K562 (cell line): ENCODE measurements at regions not wholly inside any gene's neighbourhood (a gene's known extent, or its start where the extent isn't known, plus 50 kb on each side); places are given as distances from the start of the nearest gene placed in this dataset.

Experiments
- ATAC-seq: fragments of 200-7000 bp; cut with Tn5 transposase; 3 replicates; pipeline ENCODE4 v1.9.1; 2020; ENCODE audit warnings: moderate library complexity
- BruUV-seq: library from RNA; stranded (reverse); fragments of 400-500 nt; replicated peaks from 2 replicates; lab custom pipeline; 2021; lab: Mats Ljungman, UMichigan
- CTCF ChIA-PET: fragments of 300-600 bp; formaldehyde crosslinking; extraction: SDS; loops from one replicate; lab custom pipeline; 2021; ENCODE audit warnings: low intra/inter-chr PET ratio; lab: Yijun Ruan, JAX
- POLR2A ChIA-PET: fragments of 300-600, 350-650 bp; sonication (Branson Sonifier 250); formaldehyde crosslinking; extraction: SDS; loops from one replicate; lab custom pipeline; 2021; ENCODE audit warnings: antibody characterized with exemption, inconsistent platforms; lab: Yijun Ruan, JAX
- DNase-seq, 4 experiments: peaks; one replicate each; pipeline versions ENCODE4 v3.0.0 to v3.0.0-alpha.2; 2011 to 2018; ENCODE audit warnings: low spot score in 3 of 4, mixed read lengths in 3 of 4; ENCODE audit errors: extremely low read depth in 1 of 4
- FAIRE-seq: peaks from 2 replicates; lab custom pipeline; 2011; peaks lifted over from hg19 to GRCh38; lab: Jason Lieb, UNC
- H2AFZ ChIP-seq: 2 replicates; pipeline ENCODE4 v1.6.0; 2011; ENCODE audit warnings: low read depth, low read length, control low read depth, inconsistent platforms
- H3K27ac ChIP-seq: fragments of 200-600 bp; 3 replicates; pipeline ENCODE4 v1.8.0; 2011; ENCODE audit warnings: low read depth, mild to moderate bottlenecking, control low read depth, inconsistent platforms, low read length, moderate library complexity, mixed read lengths; ENCODE audit errors: extremely low read depth
- H3K27me3 ChIP-seq, 2 experiments: fragments of 300-600 bp in 1 of 2; 2 replicates in 1 of 2; 3 replicates in 1 of 2; pipeline versions ENCODE4 v1.6.0 to v1.8.0; 2011; ENCODE audit warnings: inconsistent platforms in 2 of 2, low read length in 2 of 2, mild to moderate bottlenecking in 1 of 2, mixed read lengths in 1 of 2, moderate library complexity in 1 of 2; ENCODE audit not compliant: control insufficient read depth in 2 of 2, insufficient read depth in 2 of 2
- H3K36me3 ChIP-seq: fragments of 300-600 bp; 3 replicates; pipeline ENCODE4 v1.8.0; 2011; ENCODE audit warnings: mild to moderate bottlenecking, low read length, inconsistent platforms; ENCODE audit not compliant: control insufficient read depth, insufficient read depth
- H3K4me1 ChIP-seq, 2 experiments: fragments of 200-600 bp in 1 of 2; replicated peaks in 1 of 2; 2 replicates in 1 of 2; 3 replicates in 1 of 2; pipeline versions ENCODE4 v1.5.1 to v1.8.0; 2011; ENCODE audit warnings: inconsistent platforms in 2 of 2, low read length in 2 of 2, mild to moderate bottlenecking in 1 of 2, mixed read lengths in 1 of 2, moderate library complexity in 1 of 2; ENCODE audit not compliant: control insufficient read depth in 2 of 2, insufficient read depth in 2 of 2
- H3K4me2 ChIP-seq: 2 replicates; pipeline ENCODE4 v1.6.1; 2011; ENCODE audit warnings: low read length, control low read depth, inconsistent platforms, mixed read lengths; ENCODE audit not compliant: insufficient read depth
- H3K4me3 ChIP-seq: fragments of 200-600 bp; sonication (generic), shearing (Covaris generic); 2 replicates; pipeline ENCODE4 v1.5.1; 2016; ENCODE audit warnings: control low read depth, inconsistent platforms
- H3K79me2 ChIP-seq: fragments of 200-600 bp; 3 replicates; pipeline ENCODE4 v1.8.0; 2011; ENCODE audit warnings: low read length, inconsistent platforms; ENCODE audit not compliant: control insufficient read depth, insufficient read depth
- H3K9ac ChIP-seq, 2 experiments: 2 replicates each; pipeline versions ENCODE4 v1.6.0 to v1.6.1; 2011; ENCODE audit warnings: low read depth in 2 of 2, low read length in 2 of 2, control low read depth in 1 of 2, inconsistent platforms in 1 of 2, mild to moderate bottlenecking in 1 of 2, mixed read lengths in 1 of 2; ENCODE audit not compliant: insufficient read depth in 1 of 2
- H3K9me1 ChIP-seq: one replicate; pipeline ENCODE4 v1.6.0; 2011; ENCODE audit warnings: inconsistent platforms, mild to moderate bottlenecking, low read length, moderate library complexity; ENCODE audit not compliant: control insufficient read depth, insufficient read depth
- H3K9me3 ChIP-seq: replicated peaks from 2 replicates; pipeline ENCODE4 v1.5.1; 2011; ENCODE audit warnings: low read depth, low read length, inconsistent platforms; ENCODE audit not compliant: control insufficient read depth, insufficient read depth
- H4K20me1 ChIP-seq: replicated peaks from 2 replicates; pipeline ENCODE4 v1.6.1; 2011; ENCODE audit warnings: low read length, inconsistent platforms, mixed read lengths; ENCODE audit not compliant: control insufficient read depth, insufficient read depth
- DNMT1 ChIP-seq: fragments of 450-650 bp; IDR thresholded peaks from 2 replicates; pipeline ENCODE4 v1.6.1; 2016; ENCODE audit warnings: antibody characterized with exemption, mild to moderate bottlenecking
- JUN ChIP-seq, 2 experiments: sonication (generic) in 1 of 2; formaldehyde crosslinking in 1 of 2; IDR thresholded peaks; 2 replicates each; pipeline versions ENCODE4 v1.6.1 to v1.8.0; 2012 to 2022; ENCODE audit warnings: borderline replicate concordance in 2 of 2, mild to moderate bottlenecking in 2 of 2, improper control_type of control experiment in 1 of 2, low read depth in 1 of 2, low read length in 1 of 2, missing genetic modification reagents in 1 of 2
- NEUROD1 ChIP-seq: fragments of 150-350 bp; IDR thresholded peaks from 2 replicates; pipeline ENCODE4 v1.6.1; 2014; ENCODE audit warnings: borderline replicate concordance, low read length, low read depth; ENCODE audit not compliant: partially characterized antibody
- PHF21A ChIP-seq: fragments of 450-650 bp; IDR thresholded peaks from 2 replicates; pipeline ENCODE4 v1.6.1; 2017; ENCODE audit warnings: low read depth, borderline replicate concordance
- PML ChIP-seq: IDR thresholded peaks from 2 replicates; pipeline ENCODE4 v1.6.1; 2012; ENCODE audit warnings: low read length, inconsistent platforms
- PTTG1 ChIP-seq: fragments of 450-650 bp; IDR thresholded peaks from 2 replicates; pipeline ENCODE4 v1.6.1; 2016; ENCODE audit warnings: low read depth, mild to moderate bottlenecking, missing genetic modification characterization, missing compliant biosample characterization
- SMARCE1 ChIP-seq: fragments of 450-650 bp; IDR thresholded peaks from 2 replicates; pipeline ENCODE4 v1.7.1; 2016; ENCODE audit warnings: mild to moderate bottlenecking
- STAT5B ChIP-seq: fragments of 250-450 bp; sonication (Bioruptor Pico); IDR thresholded peaks from 2 replicates; pipeline ENCODE4 v1.8.0; 2021; ENCODE audit warnings: mild to moderate bottlenecking, inconsistent platforms
- ZNF766 ChIP-seq: fragments of 200-800 bp; sonication (Bioruptor generic); conservative IDR thresholded peaks from 2 replicates; pipeline ENCODE4 v1.6.1; 2016; ENCODE audit warnings: missing genetic modification characterization, missing compliant biosample characterization
- WGBS: fragments of 100-300 bp; shearing (Covaris generic); methylation state at CpG from one replicate; pipeline ENCODE4 v1.1.6; 2016; ENCODE audit warnings: low coverage, mixed read lengths; ENCODE audit not compliant: insufficient coverage; ENCODE audit errors: missing lambda C conversion rate; 5-methylcytosine and 5-hydroxymethylcytosine counted together
- in situ Hi-C: fragments of 300-500 bp; cut with MboI; formaldehyde crosslinking; loops from 4 replicates; pipeline ENCODE4 v1.15.0; 2018; ENCODE audit warnings: inconsistent platforms, mixed read lengths
- intact Hi-C: fragments of 100-400 bp; cut with micrococcal nuclease; formaldehyde crosslinking; loops from 2 replicates; pipeline ENCODE4 v1.14.2; 2022
- TF ChIP-seq, protein P1 (sequence below): fragments of 450-650 bp; formaldehyde crosslinking; IDR thresholded peaks from 2 replicates; pipeline ENCODE4 v1.4.0; 2020; ENCODE audit warnings: mild to moderate bottlenecking, moderate library complexity
- TF ChIP-seq, protein P2 (sequence below): fragments of 450-650 bp; IDR thresholded peaks from 2 replicates; pipeline ENCODE4 v1.6.1; 2018; ENCODE audit not compliant: partially characterized antibody
- TF ChIP-seq, protein P3 (sequence below): fragments of 150-350 bp; IDR thresholded peaks from 2 replicates; pipeline ENCODE4 v1.6.1; 2014; ENCODE audit warnings: low read depth, mild to moderate bottlenecking, low read length, borderline replicate concordance

DNA sequence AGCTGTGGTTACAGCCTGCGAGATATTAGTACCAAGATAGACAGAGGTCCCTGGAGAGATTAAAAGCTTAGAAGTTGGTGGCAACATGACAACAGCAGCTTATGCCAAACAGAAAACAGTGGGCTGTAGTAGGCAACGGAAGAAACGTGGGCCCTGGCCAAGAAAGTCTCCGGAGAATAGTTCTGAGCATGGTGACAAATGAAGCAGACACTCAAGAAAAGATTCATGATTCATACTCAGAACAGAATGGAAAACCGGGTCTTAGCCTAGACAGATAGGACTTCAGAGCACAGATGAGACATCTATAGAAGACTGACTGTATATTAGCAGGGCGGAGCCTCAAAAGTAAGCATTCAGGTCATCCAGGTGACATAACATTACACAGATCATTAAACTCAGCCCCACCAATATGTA lies 727.4 kb downstream of the ETS1 start:
- no TSS peak for BruUV-seq
- in situ Hi-C loops (no loop called here), intact Hi-C loops (no loop called here)
- TF ChIP-seq, protein P1, sequence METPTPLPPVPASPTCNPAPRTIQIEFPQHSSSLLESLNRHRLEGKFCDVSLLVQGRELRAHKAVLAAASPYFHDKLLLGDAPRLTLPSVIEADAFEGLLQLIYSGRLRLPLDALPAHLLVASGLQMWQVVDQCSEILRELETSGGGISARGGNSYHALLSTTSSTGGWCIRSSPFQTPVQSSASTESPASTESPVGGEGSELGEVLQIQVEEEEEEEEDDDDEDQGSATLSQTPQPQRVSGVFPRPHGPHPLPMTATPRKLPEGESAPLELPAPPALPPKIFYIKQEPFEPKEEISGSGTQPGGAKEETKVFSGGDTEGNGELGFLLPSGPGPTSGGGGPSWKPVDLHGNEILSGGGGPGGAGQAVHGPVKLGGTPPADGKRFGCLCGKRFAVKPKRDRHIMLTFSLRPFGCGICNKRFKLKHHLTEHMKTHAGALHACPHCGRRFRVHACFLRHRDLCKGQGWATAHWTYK: no peak
- TF ChIP-seq PML (no peak), PTTG1 (tag) (no peak), ZNF766 (CRISPR knock-in tag) (no peak), JUN (IDR thresholded peaks at IDR 0.05; ENCODE audit: borderline replicate concordance, low read depth, low read length) (no peak), JUN (CRISPR knock-in tag; IDR thresholded peaks at IDR 0.05; ENCODE audit: borderline replicate concordance) (no peak), DNMT1 (no peak), SMARCE1 (no peak), STAT5B (CRISPR knock-in tag) (no peak), PHF21A (no peak), NEUROD1 (no peak)
- TF ChIP-seq, protein P2, sequence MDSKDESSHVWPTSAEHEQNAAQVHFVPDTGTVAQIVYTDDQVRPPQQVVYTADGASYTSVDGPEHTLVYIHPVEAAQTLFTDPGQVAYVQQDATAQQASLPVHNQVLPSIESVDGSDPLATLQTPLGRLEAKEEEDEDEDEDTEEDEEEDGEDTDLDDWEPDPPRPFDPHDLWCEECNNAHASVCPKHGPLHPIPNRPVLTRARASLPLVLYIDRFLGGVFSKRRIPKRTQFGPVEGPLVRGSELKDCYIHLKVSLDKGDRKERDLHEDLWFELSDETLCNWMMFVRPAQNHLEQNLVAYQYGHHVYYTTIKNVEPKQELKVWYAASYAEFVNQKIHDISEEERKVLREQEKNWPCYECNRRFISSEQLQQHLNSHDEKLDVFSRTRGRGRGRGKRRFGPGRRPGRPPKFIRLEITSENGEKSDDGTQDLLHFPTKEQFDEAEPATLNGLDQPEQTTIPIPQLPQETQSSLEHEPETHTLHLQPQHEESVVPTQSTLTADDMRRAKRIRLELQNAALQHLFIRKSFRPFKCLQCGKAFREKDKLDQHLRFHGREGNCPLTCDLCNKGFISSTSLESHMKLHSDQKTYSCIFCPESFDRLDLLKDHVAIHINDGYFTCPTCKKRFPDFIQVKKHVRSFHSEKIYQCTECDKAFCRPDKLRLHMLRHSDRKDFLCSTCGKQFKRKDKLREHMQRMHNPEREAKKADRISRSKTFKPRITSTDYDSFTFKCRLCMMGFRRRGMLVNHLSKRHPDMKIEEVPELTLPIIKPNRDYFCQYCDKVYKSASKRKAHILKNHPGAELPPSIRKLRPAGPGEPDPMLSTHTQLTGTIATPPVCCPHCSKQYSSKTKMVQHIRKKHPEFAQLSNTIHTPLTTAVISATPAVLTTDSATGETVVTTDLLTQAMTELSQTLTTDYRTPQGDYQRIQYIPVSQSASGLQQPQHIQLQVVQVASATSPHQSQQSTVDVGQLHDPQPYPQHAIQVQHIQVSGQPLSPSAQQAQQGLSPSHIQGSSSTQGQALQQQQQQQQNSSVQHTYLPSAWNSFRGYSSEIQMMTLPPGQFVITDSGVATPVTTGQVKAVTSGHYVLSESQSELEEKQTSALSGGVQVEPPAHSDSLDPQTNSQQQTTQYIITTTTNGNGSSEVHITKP: no peak
- TF ChIP-seq, protein P3, sequence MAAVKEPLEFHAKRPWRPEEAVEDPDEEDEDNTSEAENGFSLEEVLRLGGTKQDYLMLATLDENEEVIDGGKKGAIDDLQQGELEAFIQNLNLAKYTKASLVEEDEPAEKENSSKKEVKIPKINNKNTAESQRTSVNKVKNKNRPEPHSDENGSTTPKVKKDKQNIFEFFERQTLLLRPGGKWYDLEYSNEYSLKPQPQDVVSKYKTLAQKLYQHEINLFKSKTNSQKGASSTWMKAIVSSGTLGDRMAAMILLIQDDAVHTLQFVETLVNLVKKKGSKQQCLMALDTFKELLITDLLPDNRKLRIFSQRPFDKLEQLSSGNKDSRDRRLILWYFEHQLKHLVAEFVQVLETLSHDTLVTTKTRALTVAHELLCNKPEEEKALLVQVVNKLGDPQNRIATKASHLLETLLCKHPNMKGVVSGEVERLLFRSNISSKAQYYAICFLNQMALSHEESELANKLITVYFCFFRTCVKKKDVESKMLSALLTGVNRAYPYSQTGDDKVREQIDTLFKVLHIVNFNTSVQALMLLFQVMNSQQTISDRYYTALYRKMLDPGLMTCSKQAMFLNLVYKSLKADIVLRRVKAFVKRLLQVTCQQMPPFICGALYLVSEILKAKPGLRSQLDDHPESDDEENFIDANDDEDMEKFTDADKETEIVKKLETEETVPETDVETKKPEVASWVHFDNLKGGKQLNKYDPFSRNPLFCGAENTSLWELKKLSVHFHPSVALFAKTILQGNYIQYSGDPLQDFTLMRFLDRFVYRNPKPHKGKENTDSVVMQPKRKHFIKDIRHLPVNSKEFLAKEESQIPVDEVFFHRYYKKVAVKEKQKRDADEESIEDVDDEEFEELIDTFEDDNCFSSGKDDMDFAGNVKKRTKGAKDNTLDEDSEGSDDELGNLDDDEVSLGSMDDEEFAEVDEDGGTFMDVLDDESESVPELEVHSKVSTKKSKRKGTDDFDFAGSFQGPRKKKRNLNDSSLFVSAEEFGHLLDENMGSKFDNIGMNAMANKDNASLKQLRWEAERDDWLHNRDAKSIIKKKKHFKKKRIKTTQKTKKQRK: no peak

More for the DNA sequence above, 727.4 kb downstream of the ETS1 start:
- Histone ChIP-seq H2AFZ (no peak overlapping the region), H3K9me1 (no peaks in the 10 kb centered on the region), H3K4me2 (no peak overlapping the region), H3K4me1 (no peaks in the 10 kb centered on the region), H3K27me3 (no peaks in the 10 kb centered on the region), H3K79me2 (no peaks in the 10 kb centered on the region), H4K20me1 (no peaks in the 10 kb centered on the region), H3K9me3 (no peaks in the 10 kb centered on the region), H3K36me3 (no peaks in the 10 kb centered on the region), H3K4me3 (no peak overlapping the region), H3K9ac (no peak overlapping the region), H3K27ac (no peak overlapping the region)
- WGBS: 2% methylated on average over 6 of the region's 6 CpGs
- ATAC-seq: no peak
- POLR2A ChIA-PET: no interaction called here
- CTCF ChIA-PET: no interaction called here
- FAIRE-seq: no peak
- DNase-seq: no peak
